VCaP (cell line): ENCODE measurements at regions not wholly inside any gene's neighbourhood (a gene's known extent, or its start where the extent isn't known, plus 50 kb on each side); places are given as distances from the start of the nearest gene placed in this dataset.

Source experiments
- H3K27ac ChIP-seq: fragments of 450-650 bp; 2 replicates; pipeline ENCODE4 v1.5.1; 2017
- CTCF ChIP-seq: fragments of 450-650 bp; conservative IDR thresholded peaks from 2 replicates; pipeline ENCODE4 v1.5.1; 2017; ENCODE audit warnings: mild to moderate bottlenecking, moderate library complexity

GRCh38 chr2:151083856-151084795 lies 177.5 kb downstream of the RBM43 start:
- H3K27ac ChIP-seq: no peak overlapping the region
- TF ChIP-seq CTCF: no peak

- TF ChIP-seq CTCF: no peak
- no peak overlapping the region for H3K27ac ChIP-seq
Observed at GRCh38 chr2:151078889-151079288, 182.8 kb downstream of the RBM43 start.

GRCh38 chr2:151071906-151072305 lies 189.8 kb downstream of the RBM43 start:
- no peak overlapping the region for H3K27ac ChIP-seq

GRCh38 chr2:151071382-151071781 lies 190.3 kb downstream of the RBM43 start:
- no peak overlapping the region for H3K27ac ChIP-seq
- TF ChIP-seq CTCF: no peak

More at GRCh38 chr2:151071906-151072305, 189.8 kb downstream of the RBM43 start:
- no peak for TF ChIP-seq CTCF

- no peak for TF ChIP-seq CTCF
Observed at GRCh38 chr2:151070253-151070652, 191.4 kb downstream of the RBM43 start.

GRCh38 chr2:151067658-151068369 lies 193.8 kb downstream of the RBM43 start:
- H3K27ac ChIP-seq: no peak overlapping the region

More at GRCh38 chr2:151070253-151070652, 191.4 kb downstream of the RBM43 start:
- no peak overlapping the region for H3K27ac ChIP-seq

More at GRCh38 chr2:151067658-151068369, 193.8 kb downstream of the RBM43 start:
- no peak for TF ChIP-seq CTCF
